AG09309 (cell line): ENCODE measurements at regions not wholly inside any gene's neighbourhood (a gene's known extent, or its start where the extent isn't known, plus 50 kb on each side); places are given as distances from the start of the nearest gene placed in this dataset.
"Not testable (repeated sequence)": the region's sequence is repeated elsewhere in the genome, so short reads cannot be mapped to it uniquely, and the experiment has no call there.

ENCODE experiments used
- DNase-seq: peaks from one replicate; pipeline ENCODE4 v3.0.0-alpha.2; 2010; ENCODE audit warnings: low read depth
- H3K4me3 ChIP-seq: 2 replicates; pipeline ENCODE4 v1.5.1; 2011; ENCODE audit warnings: mild to moderate bottlenecking, low read depth, low read length, moderate library complexity; ENCODE audit not compliant: control insufficient read depth
- TF ChIP-seq, protein P1 (sequence below): IDR thresholded peaks from 2 replicates; pipeline ENCODE4 v1.5.1; 2011; ENCODE audit warnings: mild to moderate bottlenecking, low read depth, low read length, inconsistent platforms; ENCODE audit not compliant: insufficient read depth, control insufficient read depth; ENCODE audit errors: missing control alignments

DNA sequence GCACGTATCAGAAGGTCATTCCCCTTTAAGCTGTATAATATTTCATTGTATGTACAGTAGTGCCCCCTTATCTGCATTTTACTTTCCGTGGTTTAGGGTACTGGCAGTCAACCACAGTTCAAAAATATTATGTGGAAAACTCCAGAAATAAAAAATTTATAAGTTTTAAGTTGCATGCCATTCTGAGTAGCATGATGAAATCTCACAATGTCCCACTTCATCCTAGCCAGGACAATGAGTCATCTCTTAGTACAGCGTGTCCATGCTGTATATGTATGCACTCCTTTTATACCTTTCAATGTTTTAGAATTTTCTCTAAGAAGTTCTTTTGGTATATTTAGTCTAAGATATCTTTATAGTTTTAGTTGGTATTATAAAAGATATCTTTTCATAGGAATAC is 115.0 kb upstream of the HAND1 start:
- TF ChIP-seq, protein P1, sequence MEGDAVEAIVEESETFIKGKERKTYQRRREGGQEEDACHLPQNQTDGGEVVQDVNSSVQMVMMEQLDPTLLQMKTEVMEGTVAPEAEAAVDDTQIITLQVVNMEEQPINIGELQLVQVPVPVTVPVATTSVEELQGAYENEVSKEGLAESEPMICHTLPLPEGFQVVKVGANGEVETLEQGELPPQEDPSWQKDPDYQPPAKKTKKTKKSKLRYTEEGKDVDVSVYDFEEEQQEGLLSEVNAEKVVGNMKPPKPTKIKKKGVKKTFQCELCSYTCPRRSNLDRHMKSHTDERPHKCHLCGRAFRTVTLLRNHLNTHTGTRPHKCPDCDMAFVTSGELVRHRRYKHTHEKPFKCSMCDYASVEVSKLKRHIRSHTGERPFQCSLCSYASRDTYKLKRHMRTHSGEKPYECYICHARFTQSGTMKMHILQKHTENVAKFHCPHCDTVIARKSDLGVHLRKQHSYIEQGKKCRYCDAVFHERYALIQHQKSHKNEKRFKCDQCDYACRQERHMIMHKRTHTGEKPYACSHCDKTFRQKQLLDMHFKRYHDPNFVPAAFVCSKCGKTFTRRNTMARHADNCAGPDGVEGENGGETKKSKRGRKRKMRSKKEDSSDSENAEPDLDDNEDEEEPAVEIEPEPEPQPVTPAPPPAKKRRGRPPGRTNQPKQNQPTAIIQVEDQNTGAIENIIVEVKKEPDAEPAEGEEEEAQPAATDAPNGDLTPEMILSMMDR, result no peak
- H3K4me3 ChIP-seq, result no peak overlapping the region
- peak; percentile 21 for DNase-seq

DNA sequence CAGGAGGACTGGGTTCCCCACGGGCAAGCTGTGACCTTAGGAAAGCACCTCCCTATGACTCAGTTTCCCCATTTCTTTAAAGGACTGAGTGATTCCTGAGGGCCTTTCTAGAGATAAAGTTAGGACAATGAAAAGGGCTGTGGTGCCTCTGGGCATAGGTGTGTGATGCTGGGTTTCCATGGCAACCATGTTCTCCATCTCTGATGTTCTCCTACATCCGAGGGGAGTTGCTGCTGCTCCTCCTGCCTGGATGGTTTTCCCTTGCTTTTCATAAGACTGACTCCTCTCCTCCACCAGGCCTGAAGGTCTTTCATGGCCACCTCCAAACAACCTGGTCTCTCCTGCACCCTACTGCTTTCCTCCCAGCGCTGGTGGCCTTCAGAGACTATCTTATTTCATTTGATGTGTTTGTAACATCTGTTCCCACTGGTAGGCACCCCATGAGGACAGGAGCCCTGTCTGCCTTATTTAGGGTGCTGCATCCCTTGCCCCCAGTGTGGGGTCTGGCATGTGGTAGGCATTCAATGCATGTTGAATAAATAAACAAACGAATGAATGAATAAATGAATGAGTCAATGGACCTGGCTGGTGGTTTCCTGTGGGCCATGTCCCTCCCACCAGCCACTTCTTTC is 112.2 kb upstream of the HAND1 start:
- TF ChIP-seq, protein P1, result no peak
- no peak for DNase-seq
- H3K4me3 ChIP-seq, result no peak overlapping the region

DNA sequence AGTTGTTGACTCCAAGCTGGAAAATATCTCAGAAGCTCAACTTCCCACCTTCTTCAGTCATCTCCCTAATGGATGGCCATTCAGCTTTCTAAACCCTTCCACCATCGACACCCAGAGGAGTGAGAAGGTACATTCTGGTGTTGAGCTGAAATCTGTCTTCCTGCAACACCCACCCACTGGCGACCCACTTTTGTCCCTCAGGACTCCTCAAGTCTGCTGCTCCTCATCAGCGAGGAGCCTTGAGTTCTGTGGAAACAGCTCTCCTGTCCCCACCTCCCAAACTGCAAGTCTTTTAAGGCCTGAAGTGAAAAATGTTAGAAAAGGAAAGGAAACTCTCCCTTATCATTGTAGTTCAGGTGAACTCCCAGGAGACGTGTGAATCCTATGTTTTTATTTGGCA is 111.5 kb upstream of the HAND1 start:
- H3K4me3 ChIP-seq, result no peak overlapping the region
- TF ChIP-seq, protein P1, result no peak
- DNase-seq, result no peak

DNA sequence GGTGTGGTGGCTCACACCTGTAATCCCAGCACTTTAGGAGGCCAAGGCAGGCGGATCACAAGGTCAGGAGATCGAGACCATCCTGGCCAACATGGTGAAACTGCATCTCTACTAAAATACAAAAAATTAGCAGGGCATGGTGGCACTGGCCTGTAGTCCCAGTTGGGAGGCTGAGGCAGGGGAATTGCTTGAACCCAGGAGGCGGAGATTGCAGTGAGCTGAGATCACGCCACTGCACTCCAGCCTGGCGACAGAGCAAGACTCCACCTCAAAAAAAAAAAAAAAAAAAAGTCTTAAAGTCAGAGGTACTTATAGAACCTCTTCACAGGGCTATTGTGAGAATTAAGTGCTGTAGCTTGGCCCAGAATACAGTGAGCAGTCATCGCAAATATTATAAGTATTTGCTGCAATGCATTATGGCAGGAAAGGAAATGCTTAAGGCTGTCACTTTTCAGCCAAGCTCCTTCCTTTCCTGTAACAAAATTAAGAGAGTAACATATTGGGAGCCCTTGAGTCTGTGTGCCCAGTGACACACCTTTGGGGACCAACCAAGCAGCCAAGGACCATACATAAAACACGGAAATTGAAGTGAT is 110.9 kb upstream of the HAND1 start:
- DNase-seq, H3K4me3 ChIP-seq: not testable (repeated sequence)

DNA sequence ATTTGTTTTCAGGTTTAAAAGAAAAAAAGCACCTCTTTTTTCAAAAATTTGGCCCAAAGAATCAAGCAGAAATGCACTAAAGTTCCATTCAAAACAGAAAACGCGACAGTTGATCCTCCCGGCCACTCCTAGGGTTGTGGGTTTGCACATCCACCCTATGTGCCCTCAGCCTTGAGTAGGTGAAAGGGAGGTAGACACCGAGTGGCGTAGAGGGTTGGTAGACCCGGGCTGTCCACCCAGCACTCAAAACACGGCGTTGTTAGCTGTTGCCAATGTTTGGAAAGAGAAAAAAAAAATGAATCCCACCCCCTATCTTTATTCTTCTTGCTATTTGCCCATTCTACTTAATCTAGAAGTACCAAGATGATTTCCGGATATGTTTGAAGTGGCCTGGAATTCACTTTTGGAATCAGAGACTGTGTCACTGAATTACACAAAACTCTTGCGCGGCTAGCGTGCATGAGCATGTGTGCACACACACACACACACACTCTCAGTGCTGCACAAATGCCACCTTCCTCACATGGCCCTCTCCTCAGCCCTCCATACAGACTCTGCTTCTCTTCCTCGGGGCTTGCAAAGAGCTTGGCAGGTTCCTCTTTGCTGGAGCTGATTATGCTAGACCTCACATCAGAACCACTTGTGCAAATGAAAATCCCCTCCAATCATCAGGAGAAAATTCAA is 110.2 kb upstream of the HAND1 start:
- TF ChIP-seq, protein P1, result no peak
- H3K4me3 ChIP-seq, result no peak overlapping the region
- no peak for DNase-seq

DNA sequence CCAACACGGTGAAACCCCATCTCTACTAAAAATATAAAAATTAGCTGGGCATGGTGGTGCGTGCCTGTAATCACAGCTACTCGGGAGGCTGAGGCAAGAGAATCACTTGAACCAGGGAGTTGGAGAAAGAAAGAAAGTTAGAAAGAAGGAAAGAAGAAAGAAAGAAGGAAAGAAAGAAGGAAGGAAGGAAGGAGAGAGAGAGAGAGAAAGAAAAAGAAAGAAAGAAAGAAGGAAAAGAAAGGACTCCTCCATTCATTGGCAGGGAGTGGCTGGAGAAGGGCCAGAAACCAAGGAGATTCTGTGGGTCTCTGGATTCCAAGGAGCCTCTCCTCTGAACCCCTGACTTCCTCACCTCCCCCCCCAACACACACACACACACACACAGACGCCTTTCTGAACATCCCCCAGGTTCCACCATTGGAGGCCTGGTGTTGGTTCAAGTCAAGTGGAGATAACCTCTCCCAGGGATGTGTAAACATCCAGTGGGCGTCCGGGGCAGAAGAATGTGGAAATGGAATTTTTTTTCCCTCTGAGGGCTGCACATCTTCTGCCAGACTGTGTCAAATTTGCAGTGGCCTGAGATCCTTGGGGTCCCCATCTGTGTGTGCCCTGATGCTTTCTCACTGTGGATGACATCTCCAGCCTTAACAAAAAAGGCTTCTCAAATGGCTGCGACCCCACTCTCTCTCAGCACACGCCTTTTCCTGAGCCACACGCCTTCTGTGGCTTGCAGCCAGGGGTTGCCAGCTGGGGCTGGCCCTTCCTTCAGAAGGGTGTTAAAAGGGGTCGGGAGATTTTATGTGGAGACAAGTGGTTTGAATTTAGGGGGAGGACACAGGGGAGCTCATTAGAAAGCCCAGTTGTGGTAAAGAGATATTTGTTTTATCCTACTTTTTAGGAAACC is 109.3 kb upstream of the HAND1 start:
- DNase-seq, result no peak
- no peak overlapping the region for H3K4me3 ChIP-seq
- TF ChIP-seq, protein P1, result no peak
